WTC11 (cell line): ENCODE measurements at regions not wholly inside any gene's neighbourhood (a gene's known extent, or its start where the extent isn't known, plus 50 kb on each side); places are given as distances from the start of the nearest gene placed in this dataset.

ENCODE experiments used
- ATAC-seq: fragments of 200-7000 bp; cut with Tn5 transposase; 2 replicates; pipeline ENCODE4 v1.10.0; 2021; ENCODE audit warnings: mild to moderate bottlenecking, moderate library complexity
- CTCF ChIA-PET: fragments of 300-600 bp; sonication (Branson Sonifier 250); formaldehyde crosslinking; loops from one replicate; lab custom pipeline; 2021; ENCODE audit warnings: antibody characterized with exemption; lab: Charles Lee
- POLR2A ChIA-PET: fragments of 350-600 bp; sonication (Branson Sonifier 250); formaldehyde crosslinking; loops from one replicate; lab custom pipeline; 2021; ENCODE audit warnings: antibody characterized with exemption; lab: Charles Lee
- DNase-seq: peaks from one replicate; pipeline ENCODE4 v3.0.0; 2021; ENCODE audit warnings: low spot score
- H3K27ac Mint-ChIP-seq: 2 replicates; pipeline ENCODE4 v1.8.0; 2021; ENCODE audit warnings: mixed read lengths
- H3K27me3 Mint-ChIP-seq: 2 replicates; pipeline ENCODE4 v1.8.0; 2021; ENCODE audit warnings: low read depth, mild to moderate bottlenecking, moderate library complexity, mixed read lengths
- H3K36me3 Mint-ChIP-seq: 2 replicates; pipeline ENCODE4 v1.8.0; 2021; ENCODE audit warnings: mixed read lengths
- H3K4me1 Mint-ChIP-seq: 2 replicates; pipeline ENCODE4 v1.8.0; 2022; ENCODE audit warnings: mixed read lengths
- H3K4me3 Mint-ChIP-seq: 2 replicates; pipeline ENCODE4 v1.8.0; 2021; ENCODE audit warnings: mild to moderate bottlenecking, moderate library complexity, mixed read lengths
- H3K9me3 Mint-ChIP-seq: 2 replicates; pipeline ENCODE4 v1.8.0; 2021; ENCODE audit warnings: mixed read lengths
- EMX1 ChIP-seq: fragments of 250-450 bp; sonication (Bioruptor Pico); IDR thresholded peaks from 2 replicates; pipeline ENCODE4 v1.8.0; 2021; ENCODE audit warnings: mild to moderate bottlenecking
- ERG ChIP-seq: fragments of 250-450 bp; sonication (Bioruptor Pico); IDR thresholded peaks from 2 replicates; pipeline ENCODE4 v1.8.0; 2021; ENCODE audit warnings: mild to moderate bottlenecking
- FOXJ3 ChIP-seq: sonication (generic); formaldehyde crosslinking; IDR thresholded peaks from 2 replicates; pipeline ENCODE4 v1.9.0; 2021; ENCODE audit warnings: missing genetic modification reagents, mild to moderate bottlenecking, borderline replicate concordance
- GABPB1 ChIP-seq: sonication (generic); formaldehyde crosslinking; IDR thresholded peaks from 2 replicates; pipeline ENCODE4 v1.8.1; 2023; ENCODE audit warnings: mild to moderate bottlenecking, missing genetic modification reagents
- MXD4 ChIP-seq: fragments of 250-450 bp; sonication (Bioruptor Pico); IDR thresholded peaks from 2 replicates; pipeline ENCODE4 v1.8.0; 2021; ENCODE audit warnings: mild to moderate bottlenecking, moderate library complexity, borderline replicate concordance
- NFE2L1 ChIP-seq: sonication (generic); formaldehyde crosslinking; IDR thresholded peaks from 2 replicates; pipeline ENCODE4 v1.8.1; 2023; ENCODE audit warnings: missing genetic modification reagents
- NR1H2 ChIP-seq: sonication (generic); formaldehyde crosslinking; IDR thresholded peaks from 2 replicates; pipeline ENCODE4 v1.9.0; 2021; ENCODE audit warnings: mild to moderate bottlenecking, moderate library complexity, missing genetic modification reagents
- NR3C1 ChIP-seq: sonication (generic); formaldehyde crosslinking; conservative IDR thresholded peaks from 2 replicates; pipeline ENCODE4 v1.8.1; 2023; ENCODE audit warnings: low read depth, mild to moderate bottlenecking, missing genetic modification reagents
- OVOL2 ChIP-seq: fragments of 250-450 bp; sonication (Bioruptor Pico); IDR thresholded peaks from 2 replicates; pipeline ENCODE4 v1.9.0; 2021; ENCODE audit warnings: mild to moderate bottlenecking, borderline replicate concordance
- PRRX2 ChIP-seq: fragments of 250-450 bp; sonication (Bioruptor Pico); IDR thresholded peaks from 2 replicates; pipeline ENCODE4 v1.8.0; 2021; ENCODE audit warnings: mild to moderate bottlenecking
- USF1 ChIP-seq: sonication (generic); formaldehyde crosslinking; IDR thresholded peaks from 2 replicates; pipeline ENCODE4 v1.8.0; 2022; ENCODE audit warnings: mild to moderate bottlenecking, missing genetic modification reagents
- ZNF423 ChIP-seq: fragments of 250-450 bp; sonication (Bioruptor Pico); IDR thresholded peaks from 2 replicates; pipeline ENCODE4 v2.1.2; 2022; ENCODE audit warnings: mild to moderate bottlenecking, moderate library complexity
- ZNF425 ChIP-seq: fragments of 250-450 bp; sonication (Bioruptor Pico); conservative IDR thresholded peaks from 2 replicates; pipeline ENCODE4 v1.9.0; 2021; ENCODE audit warnings: mild to moderate bottlenecking
- ZNF512 ChIP-seq: sonication (generic); formaldehyde crosslinking; IDR thresholded peaks from 2 replicates; pipeline ENCODE4 v1.8.1; 2022; ENCODE audit warnings: missing genetic modification reagents, borderline replicate concordance
- ZNF671 ChIP-seq: fragments of 250-450 bp; sonication (Bioruptor Pico); IDR thresholded peaks from 2 replicates; pipeline ENCODE4 v1.8.0; 2021; ENCODE audit warnings: mild to moderate bottlenecking
- ZSCAN18 ChIP-seq: fragments of 250-450 bp; sonication (Bioruptor Pico); IDR thresholded peaks from 2 replicates; pipeline ENCODE4 v2.1.2; 2022; ENCODE audit warnings: mild to moderate bottlenecking, moderate library complexity
- TF ChIP-seq, protein P1 (sequence below): sonication (generic); formaldehyde crosslinking; IDR thresholded peaks from 2 replicates; pipeline ENCODE4 v1.8.1; 2023; ENCODE audit warnings: mild to moderate bottlenecking, missing genetic modification reagents, moderate library complexity

- peaks cover 6% of the 10 kb centered on the region; the same call in 1 of the 2 replicates for H3K4me1 Mint-ChIP-seq
- no peak for TF ChIP-seq ZNF423 (CRISPR knock-in tag)
- TF ChIP-seq, protein P1, sequence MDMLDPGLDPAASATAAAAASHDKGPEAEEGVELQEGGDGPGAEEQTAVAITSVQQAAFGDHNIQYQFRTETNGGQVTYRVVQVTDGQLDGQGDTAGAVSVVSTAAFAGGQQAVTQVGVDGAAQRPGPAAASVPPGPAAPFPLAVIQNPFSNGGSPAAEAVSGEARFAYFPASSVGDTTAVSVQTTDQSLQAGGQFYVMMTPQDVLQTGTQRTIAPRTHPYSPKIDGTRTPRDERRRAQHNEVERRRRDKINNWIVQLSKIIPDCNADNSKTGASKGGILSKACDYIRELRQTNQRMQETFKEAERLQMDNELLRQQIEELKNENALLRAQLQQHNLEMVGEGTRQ (CRISPR knock-in tag) = no peak
- no peak for TF ChIP-seq USF1 (CRISPR knock-in tag)
- no peak for TF ChIP-seq OVOL2
- TF ChIP-seq ZNF512 = no peak
- no peak for TF ChIP-seq PRRX2
- peaks cover 5% of the 10 kb centered on the region; the same call in 1 of the 2 replicates for H3K9me3 Mint-ChIP-seq
- no peak overlapping the region for H3K27ac Mint-ChIP-seq
- no peak overlapping the region for H3K4me3 Mint-ChIP-seq
- no peaks in the 10 kb centered on the region for H3K27me3 Mint-ChIP-seq
- DNase-seq = no peak
- POLR2A ChIA-PET = no interaction called here
- ATAC-seq = no peak
- H3K36me3 Mint-ChIP-seq = no peaks in the 10 kb centered on the region
- CTCF ChIA-PET = no interaction called here
Observed at GRCh38 chr9:30239878-30240277, 2144.6 kb upstream of the ACO1 start.

DNA sequence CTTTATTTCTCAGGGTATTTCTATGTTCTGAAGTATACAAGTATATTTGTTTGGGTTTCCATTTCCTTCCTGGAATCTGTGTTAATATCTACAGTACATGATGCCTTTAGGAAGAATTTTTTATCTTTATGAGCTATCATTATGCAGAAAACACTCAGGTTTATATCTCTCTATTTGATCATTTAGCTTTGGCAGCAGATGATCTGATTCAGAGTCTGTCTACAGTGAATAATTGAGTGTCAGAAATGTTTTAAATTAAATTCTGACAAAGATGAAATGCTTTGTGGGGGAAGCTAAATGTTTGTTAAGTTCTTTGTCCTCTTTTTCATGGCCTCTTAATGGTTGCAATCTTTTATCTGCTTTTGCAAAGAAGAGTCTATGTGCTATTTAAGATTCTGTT is 2141.0 kb upstream of the ACO1 start:
- TF ChIP-seq MXD4 (no peak), ZNF671 (CRISPR knock-in tag) (no peak), ZSCAN18 (CRISPR knock-in tag) (no peak)
- no peaks in the 10 kb centered on the region for H3K27me3 Mint-ChIP-seq
- CTCF ChIA-PET = no interaction called here
- no peaks in the 10 kb centered on the region for H3K36me3 Mint-ChIP-seq
- POLR2A ChIA-PET = no interaction called here
- H3K27ac Mint-ChIP-seq = no peak overlapping the region
- peaks cover under 1% of the 10 kb centered on the region for H3K4me1 Mint-ChIP-seq
- ATAC-seq = no peak
- H3K4me3 Mint-ChIP-seq = no peak overlapping the region
- DNase-seq = no peak
- peaks cover 5% of the 10 kb centered on the region; the same call in 1 of the 2 replicates for H3K9me3 Mint-ChIP-seq

GRCh38 chr9:30244877-30245276 is 2139.6 kb upstream of the ACO1 start:
- Mint-ChIP-seq H3K36me3 (no peaks in the 10 kb centered on the region), H3K4me1 (peaks cover 10% of the 10 kb centered on the region), H3K27ac (no peak overlapping the region), H3K4me3 (no peak overlapping the region)
- no peak for ATAC-seq
- ChIA-PET POLR2A (no interaction called here), CTCF (no interaction called here)
- TF ChIP-seq ZNF425 (CRISPR knock-in tag) (no peak), ERG (CRISPR knock-in tag) (no peak), NR1H2 (CRISPR knock-in tag) (no peak), NFE2L1 (CRISPR knock-in tag) (no peak), GABPB1 (CRISPR knock-in tag) (no peak), NR3C1 (CRISPR knock-in tag) (no peak), FOXJ3 (CRISPR knock-in tag) (no peak), EMX1 (CRISPR knock-in tag) (no peak)
- TF ChIP-seq, all 79 proteins: peak for 0
- Mint-ChIP-seq H3K9me3 (peaks cover 5% of the 10 kb centered on the region; the same call in 1 of the 2 replicates), H3K27me3 (no peaks in the 10 kb centered on the region)
- no peak for DNase-seq
